Neutrophil (primary cell): ENCODE measurements at regions not wholly inside any gene's neighbourhood (a gene's known extent, or its start where the extent isn't known, plus 50 kb on each side); places are given as distances from the start of the nearest gene placed in this dataset.

Experiments used
- H3K27ac ChIP-seq: fragments of 200-600 bp; sonication (generic); 2 replicates; pipeline ENCODE4 v1.5.1; 2016; ENCODE audit warnings: mild to moderate bottlenecking, moderate library complexity
- H3K27me3 ChIP-seq: fragments of 200-600 bp; sonication (generic); 2 replicates; pipeline ENCODE4 v1.6.0; 2016; ENCODE audit warnings: mild to moderate bottlenecking
- H3K36me3 ChIP-seq: fragments of 200-600 bp; sonication (generic); 2 replicates; pipeline ENCODE4 v1.5.1; 2017
- H3K4me1 ChIP-seq, 2 experiments: fragments of 200-600 bp in 1 of 2; sonication (generic) in 1 of 2; 1 replicate in 1 of 2; 2 replicates in 1 of 2; pipeline versions ENCODE4 v1.5.1 to v1.6.1; 2013 to 2016; ENCODE audit warnings: low read depth in 1 of 2, low read length in 1 of 2, mild to moderate bottlenecking in 1 of 2, moderate library complexity in 1 of 2; ENCODE audit not compliant: control insufficient read depth in 1 of 2, insufficient read depth in 1 of 2
- H3K4me3 ChIP-seq, 2 experiments: fragments of 200-600 bp in 1 of 2; sonication (generic) in 1 of 2; 1 replicate in 1 of 2; 2 replicates in 1 of 2; pipeline ENCODE4 v1.5.1; 2013 to 2016; ENCODE audit warnings: low read depth in 1 of 2, low read length in 1 of 2, mild to moderate bottlenecking in 1 of 2, moderate library complexity in 1 of 2
- H3K9me3 ChIP-seq: fragments of 200-600 bp; sonication (generic); 2 replicates; pipeline ENCODE4 v1.5.1; 2016
- TF ChIP-seq, protein P1 (sequence below): fragments of 200-600 bp; sonication (generic); IDR thresholded peaks from 2 replicates; pipeline ENCODE4 v1.5.1; 2016; ENCODE audit warnings: antibody characterized with exemption

DNA sequence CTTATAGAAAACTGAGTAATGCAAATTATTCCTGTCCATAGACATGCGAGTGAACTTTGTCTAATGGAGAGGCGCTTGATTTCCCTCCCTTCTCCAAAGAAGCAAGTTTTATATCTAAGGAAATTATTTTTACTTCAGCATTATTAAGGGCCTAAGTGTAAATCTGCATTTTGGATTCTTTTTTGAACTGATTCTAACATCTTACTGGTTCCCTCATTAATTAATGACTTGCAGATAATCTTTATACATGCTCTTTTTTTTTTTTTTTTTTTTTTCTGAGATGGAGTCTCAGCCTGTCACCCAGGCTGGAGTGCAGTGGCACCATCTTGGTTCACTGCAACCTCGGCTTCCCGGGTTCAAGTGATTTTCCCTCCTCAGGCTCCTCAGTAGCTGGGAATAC, 209.5 kb downstream of the TLE4 start:
- no peak overlapping the region for H3K4me3 ChIP-seq
- no peak overlapping the region for H3K27ac ChIP-seq
- H3K27me3 ChIP-seq = no peaks in the 10 kb centered on the region
- no peaks in the 10 kb centered on the region for H3K4me1 ChIP-seq
- no peaks in the 10 kb centered on the region for H3K36me3 ChIP-seq
- TF ChIP-seq, protein P1, sequence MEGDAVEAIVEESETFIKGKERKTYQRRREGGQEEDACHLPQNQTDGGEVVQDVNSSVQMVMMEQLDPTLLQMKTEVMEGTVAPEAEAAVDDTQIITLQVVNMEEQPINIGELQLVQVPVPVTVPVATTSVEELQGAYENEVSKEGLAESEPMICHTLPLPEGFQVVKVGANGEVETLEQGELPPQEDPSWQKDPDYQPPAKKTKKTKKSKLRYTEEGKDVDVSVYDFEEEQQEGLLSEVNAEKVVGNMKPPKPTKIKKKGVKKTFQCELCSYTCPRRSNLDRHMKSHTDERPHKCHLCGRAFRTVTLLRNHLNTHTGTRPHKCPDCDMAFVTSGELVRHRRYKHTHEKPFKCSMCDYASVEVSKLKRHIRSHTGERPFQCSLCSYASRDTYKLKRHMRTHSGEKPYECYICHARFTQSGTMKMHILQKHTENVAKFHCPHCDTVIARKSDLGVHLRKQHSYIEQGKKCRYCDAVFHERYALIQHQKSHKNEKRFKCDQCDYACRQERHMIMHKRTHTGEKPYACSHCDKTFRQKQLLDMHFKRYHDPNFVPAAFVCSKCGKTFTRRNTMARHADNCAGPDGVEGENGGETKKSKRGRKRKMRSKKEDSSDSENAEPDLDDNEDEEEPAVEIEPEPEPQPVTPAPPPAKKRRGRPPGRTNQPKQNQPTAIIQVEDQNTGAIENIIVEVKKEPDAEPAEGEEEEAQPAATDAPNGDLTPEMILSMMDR = no peak
- no peaks in the 10 kb centered on the region for H3K9me3 ChIP-seq

DNA sequence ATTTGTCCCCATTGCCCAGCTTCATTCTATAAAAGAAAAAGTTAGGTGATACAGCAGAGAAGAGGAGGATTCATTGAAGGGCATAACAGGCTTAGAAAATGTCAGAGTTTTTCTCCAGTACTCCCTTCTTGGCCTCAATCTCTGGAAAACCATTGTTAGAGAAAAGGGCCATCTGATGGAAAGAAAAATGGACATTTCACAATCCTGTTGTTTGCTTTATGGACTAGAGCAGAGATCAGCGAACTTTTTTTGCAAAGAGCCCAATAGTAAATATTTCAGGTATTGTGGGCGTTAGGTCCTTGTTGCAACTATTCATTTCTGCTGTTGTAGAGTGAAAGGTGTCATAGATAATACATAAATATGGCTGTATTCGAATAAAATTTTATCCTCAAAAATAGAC, 208.8 kb downstream of the TLE4 start:
- no peaks in the 10 kb centered on the region for H3K36me3 ChIP-seq
- no peak overlapping the region for H3K27ac ChIP-seq
- no peak overlapping the region for H3K4me3 ChIP-seq
- H3K4me1 ChIP-seq = no peaks in the 10 kb centered on the region
- TF ChIP-seq, protein P1 = no peak
- no peaks in the 10 kb centered on the region for H3K27me3 ChIP-seq
- H3K9me3 ChIP-seq = no peaks in the 10 kb centered on the region

DNA sequence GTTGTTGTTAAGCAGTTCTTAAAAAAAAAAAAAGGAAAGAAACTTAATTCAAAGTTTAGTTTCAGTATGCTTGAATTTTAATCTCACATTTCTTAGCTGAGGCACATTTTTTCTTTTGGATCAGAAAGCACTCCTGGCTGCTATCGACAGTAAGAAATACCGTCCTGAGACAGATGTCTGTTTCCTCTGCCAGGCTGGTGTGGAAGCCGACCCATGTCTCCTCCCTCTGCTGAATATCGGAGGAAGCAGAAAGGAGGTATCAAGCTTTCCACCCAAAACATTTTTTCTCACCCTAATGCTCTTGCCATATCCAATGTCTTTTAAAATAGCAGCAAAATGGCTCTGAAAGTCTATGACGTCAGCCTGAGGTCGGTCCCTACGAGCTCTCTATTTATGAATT, 208.1 kb downstream of the TLE4 start:
- no peaks in the 10 kb centered on the region for H3K4me1 ChIP-seq
- TF ChIP-seq, protein P1 = no peak

DNA sequence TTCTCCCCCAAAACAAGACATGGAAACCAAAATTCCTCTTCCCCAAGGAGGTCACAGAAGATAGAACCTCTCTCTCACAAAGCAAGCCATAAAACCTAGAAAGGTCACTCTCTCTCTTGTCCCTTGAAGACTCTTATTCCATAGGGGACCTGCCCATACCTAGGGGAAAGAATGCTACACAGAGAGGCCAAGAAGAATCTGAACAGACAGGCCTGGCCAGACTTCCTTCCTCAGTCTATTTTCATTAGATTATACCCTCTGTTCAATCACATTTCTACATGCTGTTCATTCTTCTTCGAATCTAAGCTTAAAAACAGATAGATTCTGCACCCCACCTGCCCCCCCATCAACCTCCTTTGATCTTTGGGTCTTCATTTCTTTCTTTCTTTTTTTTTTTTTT, 206.8 kb downstream of the TLE4 start:
- Histone ChIP-seq H3K9me3 (no peaks in the 10 kb centered on the region), H3K4me1 (no peaks in the 10 kb centered on the region), H3K4me3 (no peak overlapping the region), H3K27ac (no peak overlapping the region), H3K27me3 (no peaks in the 10 kb centered on the region), H3K36me3 (no peaks in the 10 kb centered on the region)
- TF ChIP-seq, protein P1 = no peak

More for the DNA sequence above, 208.1 kb downstream of the TLE4 start:
- no peaks in the 10 kb centered on the region for H3K36me3 ChIP-seq
- H3K9me3 ChIP-seq = no peaks in the 10 kb centered on the region
- H3K4me3 ChIP-seq = no peak overlapping the region
- H3K27me3 ChIP-seq = no peaks in the 10 kb centered on the region
- H3K27ac ChIP-seq = no peak overlapping the region

DNA sequence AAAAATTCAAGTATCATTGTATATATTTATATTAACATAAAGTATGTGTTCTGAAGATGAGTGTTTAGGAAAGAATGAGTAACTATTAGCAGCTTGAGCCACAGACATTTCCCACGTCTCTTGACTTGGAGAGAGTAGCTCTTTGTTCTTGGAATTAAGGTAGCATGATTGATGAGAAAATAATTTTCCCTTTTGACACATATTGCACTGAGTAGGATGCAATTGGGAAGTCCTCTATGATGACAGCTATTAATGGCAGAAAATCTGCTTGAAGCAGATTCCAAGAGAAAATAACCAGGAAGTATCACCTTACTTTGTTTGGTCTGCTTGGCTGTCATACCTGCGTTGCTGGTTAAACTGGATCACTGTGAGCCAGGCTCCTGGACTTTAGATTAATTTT, 204.8 kb downstream of the TLE4 start:
- Histone ChIP-seq H3K4me1 (no peaks in the 10 kb centered on the region), H3K9me3 (no peaks in the 10 kb centered on the region), H3K27me3 (no peaks in the 10 kb centered on the region), H3K36me3 (no peaks in the 10 kb centered on the region), H3K27ac (no peak overlapping the region), H3K4me3 (no peak overlapping the region)
- TF ChIP-seq, protein P1 = no peak
